Chondrocyte (in vitro differentiated cells): ENCODE measurements at regions not wholly inside any gene's neighbourhood (a gene's known extent, or its start where the extent isn't known, plus 50 kb on each side); places are given as distances from the start of the nearest gene placed in this dataset.
A peak's percentile ranks its signal among the peaks of the same experiment; 100 is the strongest.

ENCODE experiments used
- DNase-seq: peaks from one replicate; pipeline ENCODE4 v3.0.0; 2021; ENCODE audit warnings: mixed read lengths, low spot score
- H3K27ac Mint-ChIP-seq: one replicate; pipeline ENCODE4 v1.8.0; 2021; ENCODE audit warnings: mild to moderate bottlenecking, moderate library complexity, mixed read lengths; ENCODE audit not compliant: unreplicated experiment
- H3K27me3 Mint-ChIP-seq: 2 replicates; pipeline ENCODE4 v1.8.0; 2021; ENCODE audit warnings: low read depth, mixed read lengths
- H3K36me3 Mint-ChIP-seq: 2 replicates; pipeline ENCODE4 v1.8.0; 2021; ENCODE audit warnings: low read depth, mixed read lengths
- H3K4me1 Mint-ChIP-seq: 2 replicates; pipeline ENCODE4 v1.8.0; 2021; ENCODE audit warnings: low read depth, mild to moderate bottlenecking, mixed read lengths
- H3K4me3 Mint-ChIP-seq: one replicate; pipeline ENCODE4 v1.8.0; 2021; ENCODE audit warnings: mild to moderate bottlenecking, moderate library complexity, mixed read lengths; ENCODE audit not compliant: unreplicated experiment
- H3K9me3 Mint-ChIP-seq: 2 replicates; pipeline ENCODE4 v1.8.0; 2021; ENCODE audit warnings: low read depth, mixed read lengths
- CTCF ChIP-seq: fragments of 200-600 bp; sonication (generic); IDR thresholded peaks from 2 replicates; pipeline ENCODE4 v1.5.0; 2021; ENCODE audit warnings: antibody characterized with exemption, mild to moderate bottlenecking, moderate library complexity

- no peak for DNase-seq
- no peak overlapping the region for H3K4me3 Mint-ChIP-seq
- H3K27ac Mint-ChIP-seq = no peak overlapping the region
- no peaks in the 10 kb centered on the region for H3K9me3 Mint-ChIP-seq
- no peaks in the 10 kb centered on the region for H3K36me3 Mint-ChIP-seq
- H3K27me3 Mint-ChIP-seq = peaks cover 2% of the 10 kb centered on the region
- peaks cover 11% of the 10 kb centered on the region for H3K4me1 Mint-ChIP-seq
- no peak for TF ChIP-seq CTCF
Measured at GRCh38 chr7:69457595-69458504, 140.4 kb upstream of the AUTS2 start.

- Mint-ChIP-seq H3K27ac (no peak overlapping the region), H3K36me3 (peaks cover 1% of the 10 kb centered on the region), H3K9me3 (peaks cover 6% of the 10 kb centered on the region), H3K4me3 (no peak overlapping the region), H3K4me1 (no peaks in the 10 kb centered on the region), H3K27me3 (peaks cover 2% of the 10 kb centered on the region)
- DNase-seq = no peak
- no peak for TF ChIP-seq CTCF
Measured at GRCh38 chr7:69464035-69464434, 134.2 kb upstream of the AUTS2 start.

- no peak overlapping the region for H3K27ac Mint-ChIP-seq
- peaks cover 2% of the 10 kb centered on the region for H3K27me3 Mint-ChIP-seq
- DNase-seq = no peak
- no peak for TF ChIP-seq CTCF
- no peaks in the 10 kb centered on the region for H3K4me1 Mint-ChIP-seq
- peaks cover 12% of the 10 kb centered on the region for H3K9me3 Mint-ChIP-seq
- H3K36me3 Mint-ChIP-seq = peaks cover 2% of the 10 kb centered on the region
- H3K4me3 Mint-ChIP-seq = no peak overlapping the region
Measured at GRCh38 chr7:69465262-69465661, 133.0 kb upstream of the AUTS2 start.

- peaks cover 12% of the 10 kb centered on the region for H3K9me3 Mint-ChIP-seq
- H3K36me3 Mint-ChIP-seq = peaks cover 2% of the 10 kb centered on the region
- H3K4me3 Mint-ChIP-seq = no peak overlapping the region
- H3K4me1 Mint-ChIP-seq = peaks cover 8% of the 10 kb centered on the region
- no peak overlapping the region for H3K27ac Mint-ChIP-seq
- no peaks in the 10 kb centered on the region for H3K27me3 Mint-ChIP-seq
- DNase-seq = no peak
- no peak for TF ChIP-seq CTCF
Measured at GRCh38 chr7:69467826-69468225, 130.4 kb upstream of the AUTS2 start.

- Mint-ChIP-seq H3K9me3 (no peaks in the 10 kb centered on the region), H3K27me3 (no peaks in the 10 kb centered on the region), H3K4me1 (peaks cover 20% of the 10 kb centered on the region), H3K27ac (peak overlapping the region; percentile 81), H3K36me3 (no peaks in the 10 kb centered on the region), H3K4me3 (no peak overlapping the region)
- no peak for TF ChIP-seq CTCF
- no peak for DNase-seq
Measured at GRCh38 chr7:69476416-69476815, 121.9 kb upstream of the AUTS2 start.
